GM21390 (cell line): ENCODE measurements at regions not wholly inside any gene's neighbourhood (a gene's known extent, or its start where the extent isn't known, plus 50 kb on each side); places are given as distances from the start of the nearest gene placed in this dataset.

Experiments
- ATAC-seq: cut with Tn5 transposase; IDR thresholded peaks from one replicate; pipeline ENCODE4 v1.9.1; 2021; ENCODE audit not compliant: unreplicated experiment

- ATAC-seq, result no peak
These were observed 804.9 kb upstream of the SALL3 start for GRCh38 chr18:78174737-78175136.

DNA sequence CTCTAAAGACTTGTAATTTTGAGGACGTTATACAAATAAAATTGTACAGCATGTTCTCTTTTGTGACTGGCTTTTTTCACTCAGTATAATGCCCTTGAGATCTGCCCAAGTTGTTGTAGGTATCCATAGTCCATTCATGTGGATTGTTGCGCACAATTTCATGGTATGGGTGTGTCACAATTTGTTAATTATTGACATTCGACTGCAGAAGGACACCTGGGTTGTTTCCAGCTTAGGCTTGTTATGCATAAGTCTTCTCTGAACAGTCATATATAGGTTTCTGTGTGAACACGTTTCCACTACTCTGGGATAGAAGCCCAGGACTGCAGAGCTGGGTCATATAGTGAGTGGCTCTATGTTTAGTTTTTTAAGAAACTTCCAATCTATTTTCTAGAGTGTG lies 800.8 kb upstream of the SALL3 start:
- no peak for ATAC-seq

- ATAC-seq, result no peak
These were observed 798.9 kb upstream of the SALL3 start for GRCh38 chr18:78180741-78181140.

- ATAC-seq, result no peak
These were observed 795.8 kb upstream of the SALL3 start for GRCh38 chr18:78183815-78184214.

DNA sequence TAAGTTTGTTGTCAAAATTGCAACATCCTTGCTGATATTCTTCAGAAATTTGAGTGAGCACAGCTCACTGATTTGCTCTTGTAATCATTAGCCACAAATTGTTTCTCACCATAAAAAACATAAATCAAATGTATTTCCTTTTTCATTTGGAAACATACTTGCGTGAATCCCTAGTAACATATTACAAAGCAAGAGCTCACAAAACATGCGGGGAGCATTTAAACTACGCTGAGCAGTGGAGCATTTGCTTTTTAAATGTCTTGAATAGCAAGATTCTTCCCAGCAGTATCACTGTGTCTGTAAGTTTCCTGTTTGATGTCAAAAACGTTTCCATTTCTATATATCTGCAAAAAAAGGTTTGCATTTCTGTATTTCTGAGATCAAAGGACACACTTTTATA lies 788.3 kb upstream of the SALL3 start:
- ATAC-seq, result no peak

DNA sequence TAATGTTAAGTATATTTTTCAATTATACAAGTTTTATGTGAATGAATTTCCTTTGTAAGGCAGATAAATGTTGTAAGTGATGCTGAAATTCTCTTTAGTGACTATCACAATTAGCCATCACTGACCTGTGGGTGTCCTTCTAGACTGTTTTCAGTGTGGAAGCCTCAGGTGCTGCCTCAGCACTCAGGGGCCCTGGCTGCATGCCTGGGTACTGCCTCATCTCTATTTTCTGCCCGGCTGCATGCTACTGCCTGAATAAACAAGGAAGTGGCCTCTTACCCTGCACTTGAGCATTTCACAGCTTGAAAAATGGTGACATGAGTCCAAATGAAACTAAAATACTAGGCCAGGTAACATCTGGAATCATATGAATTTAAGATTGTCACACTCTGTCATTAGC lies 787.6 kb upstream of the SALL3 start:
- ATAC-seq, result no peak

- ATAC-seq, result no peak
These were observed 783.3 kb upstream of the SALL3 start for GRCh38 chr18:78196280-78196679.

GRCh38 chr18:78199002-78199401 lies 780.6 kb upstream of the SALL3 start:
- ATAC-seq, result no peak

DNA sequence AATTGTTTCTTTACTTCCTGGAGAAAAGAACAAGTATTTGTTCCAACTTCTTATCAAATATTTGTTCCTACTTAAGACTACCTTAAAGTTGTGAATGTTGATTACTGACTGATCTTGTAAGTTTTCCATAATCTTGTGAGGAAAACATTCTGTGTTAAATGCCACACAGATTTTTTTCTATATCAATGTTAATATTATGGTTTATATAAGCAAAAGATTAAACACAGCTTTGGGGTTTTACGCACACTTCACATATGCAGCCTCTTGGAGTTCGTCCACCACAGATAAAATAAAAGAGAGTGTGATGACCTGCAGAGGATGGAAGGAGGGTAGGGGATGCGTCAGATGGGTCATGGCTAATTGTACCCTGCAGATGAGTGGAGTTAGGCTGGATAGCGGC lies 780.0 kb upstream of the SALL3 start:
- ATAC-seq, result no peak

DNA sequence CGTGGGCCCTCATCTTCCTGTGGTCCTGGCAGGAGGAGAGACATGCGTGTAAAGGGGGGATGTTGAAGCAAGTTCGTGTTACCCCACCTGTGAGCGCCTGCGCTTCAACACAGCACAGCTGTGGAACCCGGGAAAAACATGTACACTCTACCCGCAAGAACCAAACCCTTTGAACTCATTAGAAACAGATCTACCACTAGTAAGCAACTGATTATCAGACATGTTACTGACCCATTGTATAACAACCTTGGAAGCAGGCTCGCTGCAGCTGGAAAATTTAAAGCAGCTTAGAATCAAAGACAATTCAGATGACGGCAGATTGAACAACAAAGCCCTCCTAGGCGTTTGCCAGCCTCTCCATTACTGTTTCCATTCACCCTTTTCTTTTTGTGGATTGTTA lies 771.7 kb upstream of the SALL3 start:
- ATAC-seq, result no peak

DNA sequence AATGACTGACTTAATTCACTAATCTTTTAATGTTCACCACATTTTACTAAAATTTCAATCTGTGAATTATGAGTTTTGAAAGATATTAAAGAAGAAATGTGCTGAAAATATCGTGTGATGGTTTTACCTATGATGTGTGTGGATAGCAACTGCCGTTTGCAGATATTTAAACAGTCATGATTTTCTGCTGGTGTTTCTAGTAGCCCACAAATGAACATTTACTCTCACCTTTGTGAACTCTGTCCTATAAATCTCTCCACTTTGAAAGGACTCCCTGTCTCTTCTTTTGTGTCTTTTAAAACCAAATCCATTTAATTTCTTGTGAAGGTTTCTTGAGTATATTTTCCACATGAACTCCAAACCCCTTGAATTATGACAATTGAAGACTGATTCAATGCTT lies 771.2 kb upstream of the SALL3 start:
- ATAC-seq, result no peak

- no peak for ATAC-seq
These were observed 766.1 kb upstream of the SALL3 start for GRCh38 chr18:78213361-78213994.

- ATAC-seq, result no peak
These were observed 758.1 kb upstream of the SALL3 start for GRCh38 chr18:78221496-78221895.

- no peak for ATAC-seq
These were observed 750.6 kb upstream of the SALL3 start for GRCh38 chr18:78228974-78229373.

GRCh38 chr18:78230911-78231310 lies 748.7 kb upstream of the SALL3 start:
- no peak for ATAC-seq

- no peak for ATAC-seq
These were observed 747.4 kb upstream of the SALL3 start for GRCh38 chr18:78232196-78232595.

DNA sequence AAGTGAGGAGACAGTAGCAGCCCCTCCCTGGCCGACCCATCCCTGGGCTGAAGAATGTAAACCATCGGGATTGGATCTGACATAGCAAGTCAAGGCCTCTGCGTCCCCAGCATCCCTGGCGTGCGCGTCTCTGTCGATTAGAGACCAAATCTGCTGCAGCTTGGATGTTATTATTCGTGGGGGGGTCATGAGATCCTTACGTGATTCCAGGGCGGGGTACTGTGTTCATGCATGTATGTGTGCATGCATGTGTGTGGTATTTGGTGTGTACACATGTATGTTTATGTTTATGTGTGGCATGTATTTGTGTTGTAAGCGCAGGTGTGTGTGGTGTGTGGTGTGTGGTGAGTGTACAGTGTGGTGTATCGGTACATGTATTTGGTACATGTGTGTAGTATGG lies 741.8 kb upstream of the SALL3 start:
- no peak for ATAC-seq

DNA sequence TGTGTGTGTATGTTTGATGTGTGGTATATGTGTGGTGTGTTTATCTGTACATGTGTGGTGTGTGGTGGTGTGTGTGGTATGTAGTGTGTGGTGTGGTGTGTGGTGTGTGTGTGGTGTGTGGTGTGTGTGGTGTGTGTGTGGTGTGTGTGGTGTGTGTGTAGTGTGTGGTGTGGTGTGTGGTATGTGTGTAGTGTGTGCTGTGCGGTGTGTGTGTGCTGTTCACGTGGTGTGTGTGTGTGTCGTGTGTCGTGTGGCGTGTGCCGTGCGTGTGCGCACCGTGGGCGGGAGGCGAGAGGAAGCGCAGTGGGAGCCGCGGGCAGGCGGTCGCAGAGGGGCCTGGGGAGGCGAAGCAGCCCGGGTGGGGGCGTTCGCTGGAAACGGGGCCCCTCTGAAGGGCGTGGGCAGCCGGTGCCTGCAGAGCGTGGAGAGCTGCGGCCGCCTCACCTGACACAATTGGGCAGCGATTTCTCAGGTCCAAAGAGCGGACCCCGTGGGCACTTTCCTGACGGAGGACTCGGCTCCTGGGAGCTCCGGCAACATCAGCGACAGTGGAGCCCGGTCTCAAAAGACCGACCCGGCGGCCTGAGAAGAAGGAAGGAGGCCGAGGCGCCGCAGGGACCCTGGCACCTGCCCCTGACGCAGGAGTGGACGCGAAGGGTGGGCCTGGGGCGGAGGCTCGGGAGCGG lies 741.1 kb upstream of the SALL3 start:
- no peak for ATAC-seq

- no peak for ATAC-seq
These were observed 740.5 kb upstream of the SALL3 start for GRCh38 chr18:78239090-78239457.

- ATAC-seq, result no peak
These were observed 739.5 kb upstream of the SALL3 start for GRCh38 chr18:78240101-78240500.

- no peak for ATAC-seq
These were observed 738.9 kb upstream of the SALL3 start for GRCh38 chr18:78240627-78241252.

- no peak for ATAC-seq
These were observed 737.9 kb upstream of the SALL3 start for GRCh38 chr18:78241535-78242253.
